Natural killer cell (primary cell): ENCODE measurements at regions not wholly inside any gene's neighbourhood (a gene's known extent, or its start where the extent isn't known, plus 50 kb on each side); places are given as distances from the start of the nearest gene placed in this dataset.

ENCODE experiments used
- ATAC-seq, 3 donors: fragments of 150-1000 bp in 2 of 3; fragments of 200-7000 bp in 1 of 3; cut with Tn5 transposase; 1 replicate in 1 of 3; 2 replicates in 2 of 3; pipeline ENCODE4 v1.10.0; 2021; ENCODE audit warnings: mild to moderate bottlenecking in 2 of 3, moderate library complexity in 2 of 3
- DNase-seq, 2 donors: peaks; one replicate each; pipeline versions ENCODE4 v3.0.0 to v3.0.0-alpha.2; 2013 to 2021; ENCODE audit warnings: mixed read lengths in 1 of 2
- H3K27ac ChIP-seq: one replicate; pipeline ENCODE4 v1.5.1; 2013; ENCODE audit warnings: mild to moderate bottlenecking, low read length
- H3K27me3 ChIP-seq: one replicate; pipeline ENCODE4 v1.6.1; 2013; ENCODE audit warnings: low read length; ENCODE audit not compliant: control insufficient read depth, insufficient read depth
- H3K36me3 ChIP-seq: one replicate; pipeline ENCODE4 v1.6.1; 2013; ENCODE audit warnings: low read length; ENCODE audit not compliant: control insufficient read depth, insufficient read depth
- H3K4me1 ChIP-seq: one replicate; pipeline ENCODE4 v1.6.1; 2013; ENCODE audit warnings: low read length; ENCODE audit not compliant: control insufficient read depth, insufficient read depth
- H3K4me3 ChIP-seq: one replicate; pipeline ENCODE4 v1.5.1; 2013; ENCODE audit warnings: low read length
- H3K9me3 ChIP-seq: one replicate; pipeline ENCODE4 v1.6.1; 2013; ENCODE audit warnings: low read length; ENCODE audit not compliant: control insufficient read depth, insufficient read depth
- H3K27ac Mint-ChIP-seq, 2 donors: one replicate each; pipeline ENCODE4 v1.8.0; 2022; ENCODE audit warnings: mild to moderate bottlenecking in 2 of 2, mixed read lengths in 2 of 2, moderate library complexity in 1 of 2
- H3K27me3 Mint-ChIP-seq, 2 donors: one replicate each; pipeline ENCODE4 v1.8.0; 2022; ENCODE audit warnings: low read depth in 2 of 2, mixed read lengths in 2 of 2
- H3K36me3 Mint-ChIP-seq: one replicate; pipeline ENCODE4 v1.8.0; 2022; ENCODE audit warnings: mixed read lengths
- H3K4me1 Mint-ChIP-seq, 2 donors: one replicate each; pipeline ENCODE4 v1.8.0; 2022; ENCODE audit warnings: mixed read lengths in 2 of 2
- H3K4me3 Mint-ChIP-seq: one replicate; pipeline ENCODE4 v1.8.0; 2022; ENCODE audit warnings: mild to moderate bottlenecking, moderate library complexity, mixed read lengths
- H3K9me3 Mint-ChIP-seq, 2 donors: one replicate each; pipeline ENCODE4 v1.8.0; 2022; ENCODE audit warnings: mixed read lengths in 2 of 2
- CTCF ChIP-seq: fragments of 200-600 bp; IDR thresholded peaks from one replicate; pipeline ENCODE4 v1.8.0; 2022; ENCODE audit warnings: antibody characterized with exemption
- WGBS: methylation state at CpG from one replicate; pipeline ENCODE4 v1.1.7; 2013; ENCODE audit warnings: missing lambda C conversion rate; ENCODE audit not compliant: insufficient coverage; 5-methylcytosine and 5-hydroxymethylcytosine counted together
- intact Hi-C: fragments of 100-400 bp; cut with micrococcal nuclease; formaldehyde crosslinking; loops from one replicate; pipeline ENCODE4 v1.14.2; 2022

GRCh38 chr18:78107363-78107762 lies 857.7 kb downstream of the GALR1 start:
- WGBS = 95% methylated on average over 8 of the region's 9 CpGs

GRCh38 chr18:78108554-78108953 lies 858.9 kb downstream of the GALR1 start:
- Histone ChIP-seq H3K9me3 (no peaks in the 10 kb centered on the region), H3K4me3 (no peak overlapping the region), H3K27ac (no peak overlapping the region), H3K27me3 (no peaks in the 10 kb centered on the region), H3K4me1 (no peaks in the 10 kb centered on the region), H3K36me3 (no peaks in the 10 kb centered on the region)
- Mint-ChIP-seq H3K27me3 (no peaks in the 10 kb centered on the region), H3K4me1 (no peaks in the 10 kb centered on the region), H3K27ac (no peak overlapping the region), H3K36me3 (no peaks in the 10 kb centered on the region), H3K9me3 (no peaks in the 10 kb centered on the region), H3K4me3 (no peak overlapping the region)
- ATAC-seq (no peak), DNase-seq (no peak)
- intact Hi-C loops = no loop called here
- WGBS = 59% methylated on average over 5 of the region's 5 CpGs
- no peak for TF ChIP-seq CTCF

More at GRCh38 chr18:78107363-78107762, 857.7 kb downstream of the GALR1 start:
- H3K4me3 Mint-ChIP-seq = no peak overlapping the region
- Histone ChIP-seq H3K4me3 (no peak overlapping the region), H3K4me1 (no peaks in the 10 kb centered on the region), H3K9me3 (no peaks in the 10 kb centered on the region), H3K36me3 (no peaks in the 10 kb centered on the region), H3K27me3 (no peaks in the 10 kb centered on the region), H3K27ac (no peak overlapping the region)
- TF ChIP-seq CTCF = no peak
- no peak overlapping the region for H3K27ac Mint-ChIP-seq
- H3K9me3 Mint-ChIP-seq = no peaks in the 10 kb centered on the region
- ATAC-seq (no peak), DNase-seq (no peak)
- intact Hi-C loops = no loop called here
- no peaks in the 10 kb centered on the region for H3K4me1 Mint-ChIP-seq
- no peaks in the 10 kb centered on the region for H3K27me3 Mint-ChIP-seq
- H3K36me3 Mint-ChIP-seq = no peaks in the 10 kb centered on the region

- H3K4me3 Mint-ChIP-seq = no peak overlapping the region
- Histone ChIP-seq H3K4me1 (no peaks in the 10 kb centered on the region), H3K4me3 (no peak overlapping the region), H3K27ac (no peak overlapping the region), H3K9me3 (no peaks in the 10 kb centered on the region), H3K36me3 (no peaks in the 10 kb centered on the region), H3K27me3 (no peaks in the 10 kb centered on the region)
- ATAC-seq (no peak), DNase-seq (no peak)
- H3K36me3 Mint-ChIP-seq = no peaks in the 10 kb centered on the region
- no peak for TF ChIP-seq CTCF
- H3K9me3 Mint-ChIP-seq = no peaks in the 10 kb centered on the region
- no peak overlapping the region for H3K27ac Mint-ChIP-seq
- H3K27me3 Mint-ChIP-seq = no peaks in the 10 kb centered on the region
- no peaks in the 10 kb centered on the region for H3K4me1 Mint-ChIP-seq
- WGBS = 94% methylated on average over 22 of the region's 22 CpGs
- intact Hi-C loops = no loop called here
Observed at GRCh38 chr18:78113136-78113939, 863.7 kb downstream of the GALR1 start.

- no peaks in the 10 kb centered on the region for H3K27me3 Mint-ChIP-seq
- no peak overlapping the region for H3K4me3 Mint-ChIP-seq
- WGBS = 84% methylated on average over 5 of the region's 7 CpGs
- Histone ChIP-seq H3K36me3 (no peaks in the 10 kb centered on the region), H3K9me3 (no peaks in the 10 kb centered on the region), H3K4me1 (no peaks in the 10 kb centered on the region), H3K27me3 (no peaks in the 10 kb centered on the region), H3K27ac (no peak overlapping the region), H3K4me3 (no peak overlapping the region)
- ATAC-seq (no peak), DNase-seq (no peak)
- H3K4me1 Mint-ChIP-seq = no peaks in the 10 kb centered on the region
- TF ChIP-seq CTCF = no peak
- intact Hi-C loops = no loop called here
- H3K36me3 Mint-ChIP-seq = no peaks in the 10 kb centered on the region
- H3K27ac Mint-ChIP-seq = no peak overlapping the region
- H3K9me3 Mint-ChIP-seq = no peaks in the 10 kb centered on the region
Observed at GRCh38 chr18:78113940-78114251, 864.2 kb downstream of the GALR1 start.
